ENCODE measurements at regions not wholly inside any gene's neighbourhood (a gene's known extent, or its start where the extent isn't known, plus 50 kb on each side); places are given as distances from the start of the nearest gene placed in this dataset.

DNA sequence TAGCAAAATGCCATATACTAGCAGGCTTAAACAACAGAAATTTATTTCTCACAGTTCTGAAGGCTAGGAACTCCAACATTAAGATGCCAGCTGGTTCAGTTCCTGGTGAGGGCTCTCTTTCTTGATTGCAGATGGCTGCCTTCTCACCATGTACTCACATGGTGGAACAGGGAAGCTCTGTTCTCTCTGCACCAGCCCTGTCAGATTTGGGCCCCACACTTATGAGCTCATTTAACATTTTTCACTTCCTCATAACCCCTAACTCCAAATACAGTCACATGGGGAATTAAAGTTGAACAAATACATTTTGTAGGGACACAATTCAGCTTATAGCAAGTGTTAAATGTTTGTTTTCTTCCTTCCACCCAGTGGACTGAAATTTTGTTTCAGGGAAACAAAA is 218.6 kb upstream of the TAC1 start:
- Histone ChIP-seq H3K79me2 (no peaks in the 10 kb centered on the region), H3K4me3 (no peak overlapping the region), H3K9me3 (ENCODE audit: low read depth) (no peaks in the 10 kb centered on the region), H2AFZ (no peak overlapping the region), H3K36me3 (replicated peaks; ENCODE audit: insufficient read depth, low read depth) (no peaks in the 10 kb centered on the region), H3K4me1 (ENCODE audit: insufficient read depth) (no peaks in the 10 kb centered on the region), H4K20me1 (ENCODE audit: insufficient read depth, poor library complexity, severe bottlenecking) (no peaks in the 10 kb centered on the region), H3K27ac (no peak overlapping the region), H3K4me2 (no peak overlapping the region), H3K27me3 (no peaks in the 10 kb centered on the region), H3K9me2 (replicated peaks; ENCODE audit: insufficient read depth) (no peaks in the 10 kb centered on the region)
- DNase-seq (ENCODE audit: low spot score) = no peak
- no peak for TF ChIP-seq EZH2phosphoT487 (IDR thresholded peaks at IDR 0.05; ENCODE audit: low read depth, severe bottlenecking, unreplicated experiment)
- TF ChIP-seq, protein P1, sequence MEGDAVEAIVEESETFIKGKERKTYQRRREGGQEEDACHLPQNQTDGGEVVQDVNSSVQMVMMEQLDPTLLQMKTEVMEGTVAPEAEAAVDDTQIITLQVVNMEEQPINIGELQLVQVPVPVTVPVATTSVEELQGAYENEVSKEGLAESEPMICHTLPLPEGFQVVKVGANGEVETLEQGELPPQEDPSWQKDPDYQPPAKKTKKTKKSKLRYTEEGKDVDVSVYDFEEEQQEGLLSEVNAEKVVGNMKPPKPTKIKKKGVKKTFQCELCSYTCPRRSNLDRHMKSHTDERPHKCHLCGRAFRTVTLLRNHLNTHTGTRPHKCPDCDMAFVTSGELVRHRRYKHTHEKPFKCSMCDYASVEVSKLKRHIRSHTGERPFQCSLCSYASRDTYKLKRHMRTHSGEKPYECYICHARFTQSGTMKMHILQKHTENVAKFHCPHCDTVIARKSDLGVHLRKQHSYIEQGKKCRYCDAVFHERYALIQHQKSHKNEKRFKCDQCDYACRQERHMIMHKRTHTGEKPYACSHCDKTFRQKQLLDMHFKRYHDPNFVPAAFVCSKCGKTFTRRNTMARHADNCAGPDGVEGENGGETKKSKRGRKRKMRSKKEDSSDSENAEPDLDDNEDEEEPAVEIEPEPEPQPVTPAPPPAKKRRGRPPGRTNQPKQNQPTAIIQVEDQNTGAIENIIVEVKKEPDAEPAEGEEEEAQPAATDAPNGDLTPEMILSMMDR (IDR thresholded peaks at IDR 0.05; ENCODE audit: poor library complexity) = no peak
- TF ChIP-seq EZH2 (IDR thresholded peaks at IDR 0.05; ENCODE audit: borderline replicate concordance) = no peak

DNA sequence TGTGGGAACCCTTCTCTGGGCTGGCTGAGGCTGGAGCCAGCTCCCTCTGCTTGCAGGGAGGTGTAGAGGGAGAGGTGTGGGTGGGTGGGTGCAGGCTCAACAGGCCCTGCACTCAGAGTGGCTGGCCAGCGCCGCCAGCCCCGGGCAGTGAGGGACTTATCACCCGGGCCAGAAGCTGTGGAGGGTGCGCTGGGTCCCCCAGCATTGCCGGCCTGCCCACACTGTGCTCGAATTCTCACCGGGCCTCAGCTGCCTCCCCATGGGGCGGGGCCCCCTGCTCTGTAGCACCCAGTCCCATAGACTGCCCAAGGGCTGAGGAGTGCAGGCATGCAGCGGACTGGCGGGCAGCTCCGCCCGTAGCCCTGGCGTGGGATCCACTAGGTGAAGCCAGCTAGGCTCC is 190.7 kb upstream of the TAC1 start:
- Histone ChIP-seq H3K79me2 (no peaks in the 10 kb centered on the region), H3K27ac (no peak overlapping the region), H3K4me2 (no peak overlapping the region), H3K4me3 (no peak overlapping the region), H3K36me3 (replicated peaks; ENCODE audit: insufficient read depth, low read depth) (no peaks in the 10 kb centered on the region), H3K4me1 (ENCODE audit: insufficient read depth) (no peaks in the 10 kb centered on the region), H3K9me3 (ENCODE audit: low read depth) (no peaks in the 10 kb centered on the region), H2AFZ (no peak overlapping the region), H3K9me2 (replicated peaks; ENCODE audit: insufficient read depth) (no peaks in the 10 kb centered on the region), H3K27me3 (no peaks in the 10 kb centered on the region), H4K20me1 (ENCODE audit: insufficient read depth, poor library complexity, severe bottlenecking) (no peaks in the 10 kb centered on the region)
- no peak for TF ChIP-seq EZH2 (IDR thresholded peaks at IDR 0.05; ENCODE audit: borderline replicate concordance)
- TF ChIP-seq, protein P1 (IDR thresholded peaks at IDR 0.05; ENCODE audit: poor library complexity) = no peak
- WGBS (ENCODE audit: low lambda C conversion rate, missing lambda C conversion rate) = 93% methylated on average over 7 of the region's 14 CpGs
- DNase-seq (ENCODE audit: low spot score) = no peak

DNA sequence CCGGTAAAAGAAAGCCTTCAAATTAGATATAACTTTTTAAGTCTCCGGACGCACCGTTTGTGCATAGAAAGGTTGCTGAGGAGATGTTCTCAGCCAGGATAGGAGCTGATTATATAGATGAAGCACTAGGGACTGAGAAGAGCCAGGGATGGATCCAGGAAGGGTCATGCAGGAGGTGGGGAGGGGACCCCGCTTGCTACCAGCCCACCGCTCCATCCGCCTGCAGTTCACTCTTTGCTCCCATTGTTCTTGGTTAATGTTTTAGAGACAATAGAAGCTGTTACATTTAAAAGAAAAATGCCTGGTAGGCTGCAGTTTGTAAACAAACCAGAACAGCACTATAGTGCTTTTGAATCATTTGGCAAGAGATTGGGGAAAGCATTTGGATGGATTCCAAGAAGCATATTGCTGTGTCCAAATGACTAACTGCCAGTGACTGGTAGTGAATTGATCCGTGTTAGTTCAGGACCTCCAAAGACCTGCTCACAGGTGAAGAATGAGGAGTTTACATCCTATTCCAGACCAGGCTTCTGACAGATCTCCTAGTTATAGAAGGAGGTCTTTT is 175.9 kb upstream of the TAC1 start:
- DNase-seq (ENCODE audit: low spot score) = no peak
- H3K9me2 ChIP-seq (replicated peaks; ENCODE audit: insufficient read depth) = no peaks in the 10 kb centered on the region
- no peaks in the 10 kb centered on the region for H3K9me3 ChIP-seq (ENCODE audit: low read depth)
- H3K79me2 ChIP-seq = no peaks in the 10 kb centered on the region
- no peaks in the 10 kb centered on the region for H3K36me3 ChIP-seq (replicated peaks; ENCODE audit: insufficient read depth, low read depth)
- no peak for TF ChIP-seq EZH2phosphoT487 (IDR thresholded peaks at IDR 0.05; ENCODE audit: low read depth, severe bottlenecking, unreplicated experiment)
- TF ChIP-seq, protein P1 (IDR thresholded peaks at IDR 0.05; ENCODE audit: poor library complexity) = no peak
- no peak for TF ChIP-seq EZH2 (IDR thresholded peaks at IDR 0.05; ENCODE audit: borderline replicate concordance)
- H3K27ac ChIP-seq = no peak overlapping the region
- H3K4me2 ChIP-seq = no peak overlapping the region
- no peaks in the 10 kb centered on the region for H4K20me1 ChIP-seq (ENCODE audit: insufficient read depth, poor library complexity, severe bottlenecking)
- H2AFZ ChIP-seq = no peak overlapping the region
- WGBS (ENCODE audit: low lambda C conversion rate, missing lambda C conversion rate) = 72% methylated on average over 8 of the region's 8 CpGs
- no peak overlapping the region for H3K4me3 ChIP-seq
- H3K4me1 ChIP-seq (ENCODE audit: insufficient read depth) = no peaks in the 10 kb centered on the region
- H3K27me3 ChIP-seq = no peaks in the 10 kb centered on the region

DNA sequence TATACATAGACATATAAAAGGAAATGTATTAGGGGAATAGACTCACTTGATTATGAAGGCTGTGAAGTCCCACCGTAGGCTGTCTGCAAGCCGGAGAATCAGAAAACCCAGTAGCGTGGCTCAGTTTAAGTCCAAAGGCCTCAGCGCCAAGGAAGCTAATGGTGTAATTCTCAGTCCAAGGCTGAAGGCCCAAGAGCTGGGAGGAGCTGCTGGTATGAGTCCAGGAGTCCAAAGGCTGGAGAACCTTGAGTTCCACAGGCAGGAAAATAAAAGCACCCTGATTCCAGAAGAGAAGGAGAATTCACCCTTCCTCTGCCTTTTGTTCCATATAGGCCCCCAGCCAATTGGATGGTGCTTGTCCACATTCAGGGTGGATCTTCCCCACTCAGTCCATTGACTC is 166.2 kb upstream of the TAC1 start:
- Histone ChIP-seq H3K4me2 (no peak overlapping the region), H3K4me1 (ENCODE audit: insufficient read depth) (no peaks in the 10 kb centered on the region), H3K27ac (no peak overlapping the region), H3K79me2 (no peaks in the 10 kb centered on the region), H3K27me3 (no peaks in the 10 kb centered on the region), H3K9me3 (ENCODE audit: low read depth) (no peaks in the 10 kb centered on the region), H4K20me1 (ENCODE audit: insufficient read depth, poor library complexity, severe bottlenecking) (no peaks in the 10 kb centered on the region), H3K36me3 (replicated peaks; ENCODE audit: insufficient read depth, low read depth) (no peaks in the 10 kb centered on the region), H2AFZ (no peak overlapping the region), H3K9me2 (replicated peaks; ENCODE audit: insufficient read depth) (no peaks in the 10 kb centered on the region), H3K4me3 (no peak overlapping the region)
- no peak for DNase-seq (ENCODE audit: low spot score)
- TF ChIP-seq EZH2phosphoT487 (IDR thresholded peaks at IDR 0.05; ENCODE audit: low read depth, severe bottlenecking, unreplicated experiment) = no peak
- TF ChIP-seq, protein P1 (IDR thresholded peaks at IDR 0.05; ENCODE audit: poor library complexity) = no peak
- 94% methylated on average over 4 of the region's 4 CpGs for WGBS (ENCODE audit: low lambda C conversion rate, missing lambda C conversion rate)

Data from hepatocyte (in vitro differentiated cells).